ENCODE measurements at regions not wholly inside any gene's neighbourhood (a gene's known extent, or its start where the extent isn't known, plus 50 kb on each side); places are given as distances from the start of the nearest gene placed in this dataset.
"Not testable (repeated sequence)": the region's sequence is repeated elsewhere in the genome, so short reads cannot be mapped to it uniquely, and the experiment has no call there.

DNA sequence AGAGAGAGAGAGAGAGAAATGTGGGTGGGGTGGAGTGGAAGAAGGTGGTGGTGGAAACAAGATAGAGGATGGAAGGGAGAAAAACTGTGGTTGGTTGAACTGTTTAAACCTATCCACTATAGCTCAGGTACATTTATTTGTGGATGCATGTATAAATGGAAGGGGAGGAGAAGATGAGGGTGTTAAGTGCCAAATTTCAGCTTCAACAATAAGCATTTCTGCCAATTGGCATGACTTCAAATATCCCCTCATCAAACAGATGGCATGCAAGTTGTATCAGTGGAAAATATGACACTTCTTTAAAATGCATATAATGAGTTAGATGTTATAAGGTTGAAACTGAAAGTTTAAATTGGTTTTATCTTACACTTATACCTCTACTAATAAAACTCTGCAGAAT lies 216.1 kb downstream of the LMBRD1 start:
- no peak for DNase-seq (ENCODE audit: insufficient read length)
- no peak for FAIRE-seq
- TF ChIP-seq TAF1 (IDR thresholded peaks at IDR 0.05; ENCODE audit: borderline replicate concordance, low read depth, low read length) (no peak), POLR2A (IDR thresholded peaks at IDR 0.05; ENCODE audit: low read depth, low read length) (no peak), POLR2AphosphoS5 (IDR thresholded peaks at IDR 0.05; ENCODE audit: low read depth, low read length) (no peak)

DNA sequence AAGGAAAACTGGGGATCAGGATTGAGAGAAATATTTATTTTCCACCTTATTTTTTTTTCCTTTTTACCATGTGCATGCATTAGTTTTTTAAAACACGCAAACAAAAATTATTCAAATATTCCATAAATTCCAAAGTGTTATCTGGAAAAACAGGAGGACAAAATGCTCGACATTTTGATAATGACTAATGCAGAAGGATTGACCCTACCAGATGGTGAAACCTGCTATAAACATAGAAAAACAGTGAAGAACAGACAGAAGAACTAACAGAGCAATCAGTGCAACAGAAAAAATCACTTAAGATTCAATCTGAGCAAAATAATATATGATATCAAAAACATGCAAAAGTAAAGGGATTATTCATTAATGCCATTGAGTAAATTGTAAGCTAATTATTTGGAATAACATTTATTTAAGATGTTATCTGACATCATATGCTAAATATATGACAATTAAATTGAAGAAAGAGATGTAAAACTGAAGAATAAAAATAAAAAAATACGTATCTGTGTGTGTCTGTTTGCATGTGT lies 218.4 kb downstream of the LMBRD1 start:
- FAIRE-seq, result no peak
- TF ChIP-seq POLR2AphosphoS5 (IDR thresholded peaks at IDR 0.05; ENCODE audit: low read depth, low read length) (no peak), TAF1 (IDR thresholded peaks at IDR 0.05; ENCODE audit: borderline replicate concordance, low read depth, low read length) (no peak), POLR2A (IDR thresholded peaks at IDR 0.05; ENCODE audit: low read depth, low read length) (no peak)

DNA sequence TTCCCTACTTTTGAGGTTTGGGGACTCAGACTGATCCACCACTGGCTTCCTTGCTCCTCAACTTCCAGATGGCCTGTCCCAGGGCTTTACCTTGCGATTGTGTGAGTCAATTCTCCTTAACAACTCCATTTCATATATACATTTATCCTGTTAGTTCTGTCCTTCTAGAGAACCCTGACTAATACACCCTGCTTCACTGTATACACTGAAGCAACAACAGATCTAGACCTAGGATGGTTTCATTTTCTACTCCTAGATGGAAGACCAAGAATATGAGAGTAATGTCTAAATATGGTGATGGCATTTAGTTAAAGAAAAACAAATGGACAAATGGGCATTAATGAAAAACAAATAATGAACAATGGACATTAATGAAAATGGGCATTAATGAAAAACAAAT lies 225.6 kb downstream of the LMBRD1 start:
- TF ChIP-seq POLR2AphosphoS5 (IDR thresholded peaks at IDR 0.05; ENCODE audit: low read depth, low read length) (no peak), POLR2A (IDR thresholded peaks at IDR 0.05; ENCODE audit: low read depth, low read length) (no peak), TAF1 (IDR thresholded peaks at IDR 0.05; ENCODE audit: borderline replicate concordance, low read depth, low read length) (no peak)
- no peak for FAIRE-seq
- DNase-seq (ENCODE audit: insufficient read length), result no peak

More for the DNA sequence above, 218.4 kb downstream of the LMBRD1 start:
- DNase-seq (ENCODE audit: insufficient read length), result no peak

- FAIRE-seq (no peak), DNase-seq (ENCODE audit: insufficient read length) (no peak)
- TF ChIP-seq TAF1 (IDR thresholded peaks at IDR 0.05; ENCODE audit: borderline replicate concordance, low read depth, low read length) (no peak), POLR2AphosphoS5 (IDR thresholded peaks at IDR 0.05; ENCODE audit: low read depth, low read length) (no peak), POLR2A (IDR thresholded peaks at IDR 0.05; ENCODE audit: low read depth, low read length) (no peak)
These were observed 226.7 kb downstream of the LMBRD1 start for GRCh38 chr6:69570106-69570505.

DNA sequence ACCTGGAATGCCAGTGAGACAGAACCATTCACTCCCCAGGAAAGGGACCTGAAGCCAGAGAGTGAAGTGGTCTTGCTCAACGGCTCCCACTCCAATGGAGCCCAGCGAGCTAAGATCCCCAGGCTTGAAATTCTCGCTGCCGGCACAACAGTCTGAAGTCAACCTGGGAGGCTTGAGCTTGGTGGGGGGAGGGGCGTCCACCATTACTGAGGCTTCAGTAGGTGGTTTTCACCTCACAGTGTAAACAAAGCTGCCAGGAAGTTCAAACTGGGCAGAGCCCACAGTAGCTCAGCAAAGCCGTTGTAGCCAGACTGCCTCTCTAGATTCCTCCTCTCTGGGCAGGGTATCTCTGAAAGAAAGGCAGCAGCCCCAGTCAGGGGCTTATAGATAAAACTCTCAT lies 236.2 kb downstream of the LMBRD1 start:
- not testable (repeated sequence) for DNase-seq (ENCODE audit: insufficient read length); FAIRE-seq

- DNase-seq (ENCODE audit: insufficient read length) (no peak), FAIRE-seq (no peak)
- TF ChIP-seq TAF1 (IDR thresholded peaks at IDR 0.05; ENCODE audit: borderline replicate concordance, low read depth, low read length), result no peak
- TF ChIP-seq POLR2A (IDR thresholded peaks at IDR 0.05; ENCODE audit: low read depth, low read length), result no peak
- no peak for TF ChIP-seq POLR2AphosphoS5 (IDR thresholded peaks at IDR 0.05; ENCODE audit: low read depth, low read length)
These were observed 241.6 kb downstream of the LMBRD1 start for GRCh38 chr6:69555088-69555638.

GRCh38 chr6:69542494-69542893 lies 254.3 kb downstream of the LMBRD1 start:
- no peak for FAIRE-seq
- DNase-seq (ENCODE audit: insufficient read length), result no peak

GRCh38 chr6:69527921-69528476 lies 268.8 kb downstream of the LMBRD1 start:
- no peak for DNase-seq (ENCODE audit: insufficient read length)
- FAIRE-seq, result no peak
- TF ChIP-seq POLR2A (IDR thresholded peaks at IDR 0.05; ENCODE audit: low read depth, low read length), result no peak
- TF ChIP-seq TAF1 (IDR thresholded peaks at IDR 0.05; ENCODE audit: borderline replicate concordance, low read depth, low read length), result no peak
- TF ChIP-seq POLR2AphosphoS5 (IDR thresholded peaks at IDR 0.05; ENCODE audit: low read depth, low read length), result no peak

More at GRCh38 chr6:69542494-69542893, 254.3 kb downstream of the LMBRD1 start:
- TF ChIP-seq POLR2AphosphoS5 (IDR thresholded peaks at IDR 0.05; ENCODE audit: low read depth, low read length) (no peak), POLR2A (IDR thresholded peaks at IDR 0.05; ENCODE audit: low read depth, low read length) (no peak), TAF1 (IDR thresholded peaks at IDR 0.05; ENCODE audit: borderline replicate concordance, low read depth, low read length) (no peak)

DNA sequence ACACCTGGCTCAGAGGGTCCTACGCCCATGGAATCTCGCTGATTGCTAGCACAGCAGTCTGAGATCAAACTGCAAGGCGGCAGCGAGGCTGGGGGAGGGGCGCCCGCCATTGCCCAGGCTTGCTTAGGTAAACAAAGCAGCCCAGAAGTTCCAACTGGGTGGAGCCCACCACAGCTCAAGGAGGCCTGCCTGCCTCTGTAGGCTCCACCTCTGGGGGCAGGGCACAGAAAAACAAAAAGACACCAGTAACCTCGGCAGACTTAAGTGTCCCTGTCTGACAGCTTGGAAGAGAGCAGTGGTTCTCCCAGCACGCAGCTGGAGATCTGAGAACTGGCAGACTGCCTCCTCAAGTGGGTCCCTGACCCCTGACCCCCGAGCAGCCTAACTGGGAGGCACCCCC lies 281.3 kb downstream of the LMBRD1 start:
- not testable (repeated sequence) for DNase-seq (ENCODE audit: insufficient read length); FAIRE-seq

GRCh38 chr6:69494595-69494994 lies 302.2 kb downstream of the LMBRD1 start:
- FAIRE-seq, result no peak
- DNase-seq (ENCODE audit: insufficient read length), result no peak

GRCh38 chr6:69489970-69490369 lies 306.8 kb downstream of the LMBRD1 start:
- FAIRE-seq, result no peak
- no peak for DNase-seq (ENCODE audit: insufficient read length)
- TF ChIP-seq POLR2AphosphoS5 (IDR thresholded peaks at IDR 0.05; ENCODE audit: low read depth, low read length), result no peak
- no peak for TF ChIP-seq POLR2A (IDR thresholded peaks at IDR 0.05; ENCODE audit: low read depth, low read length)
- no peak for TF ChIP-seq TAF1 (IDR thresholded peaks at IDR 0.05; ENCODE audit: borderline replicate concordance, low read depth, low read length)

More at GRCh38 chr6:69494595-69494994, 302.2 kb downstream of the LMBRD1 start:
- no peak for TF ChIP-seq POLR2A (IDR thresholded peaks at IDR 0.05; ENCODE audit: low read depth, low read length)
- no peak for TF ChIP-seq TAF1 (IDR thresholded peaks at IDR 0.05; ENCODE audit: borderline replicate concordance, low read depth, low read length)
- TF ChIP-seq POLR2AphosphoS5 (IDR thresholded peaks at IDR 0.05; ENCODE audit: low read depth, low read length), result no peak

GRCh38 chr6:69487688-69488087 lies 309.1 kb downstream of the LMBRD1 start:
- FAIRE-seq (no peak), DNase-seq (ENCODE audit: insufficient read length) (no peak)
- TF ChIP-seq POLR2A (IDR thresholded peaks at IDR 0.05; ENCODE audit: low read depth, low read length) (no peak), POLR2AphosphoS5 (IDR thresholded peaks at IDR 0.05; ENCODE audit: low read depth, low read length) (no peak), TAF1 (IDR thresholded peaks at IDR 0.05; ENCODE audit: borderline replicate concordance, low read depth, low read length) (no peak)
